GM12878 (cell line): ENCODE measurements at regions not wholly inside any gene's neighbourhood (a gene's known extent, or its start where the extent isn't known, plus 50 kb on each side); places are given as distances from the start of the nearest gene placed in this dataset.
A peak's percentile ranks its signal among the peaks of the same experiment; 100 is the strongest.

ENCODE experiments used
- ATAC-seq: fragments of 200-7000 bp; cut with Tn5 transposase; 3 replicates; pipeline ENCODE4 v1.9.1; 2020; ENCODE audit warnings: mild to moderate bottlenecking, moderate library complexity
- BruUV-seq: library from RNA; stranded (reverse); fragments of 400-500 nt; replicated peaks from 2 replicates; lab custom pipeline; 2021; lab: Mats Ljungman, UMichigan
- CTCF ChIA-PET: fragments of 300-600 bp; sonication (Branson Sonifier 250); formaldehyde crosslinking; extraction: SDS; loops from one replicate; lab custom pipeline; 2021; ENCODE audit warnings: inconsistent platforms; lab: Yijun Ruan, JAX
- POLR2A ChIA-PET: fragments of 350-600 bp; formaldehyde crosslinking; extraction: SDS; loops from one replicate; lab custom pipeline; 2021; ENCODE audit warnings: inconsistent platforms; lab: Charles Lee
- RAD21 ChIA-PET: fragments of 300-600 bp; sonication (Branson Sonifier 250); formaldehyde crosslinking; loops from one replicate; lab custom pipeline; 2023; ENCODE audit warnings: antibody characterized with exemption; ENCODE audit not compliant: unreplicated experiment; lab: Charles Lee
- SMC1A ChIA-PET: fragments of 300-600 bp; sonication (Branson Sonifier 250); formaldehyde crosslinking; loops from one replicate; lab custom pipeline; 2023; ENCODE audit not compliant: unreplicated experiment, uncharacterized antibody; lab: Charles Lee
- DNase-seq: peaks from one replicate; pipeline ENCODE4 v3.0.0-alpha.2; 2011; ENCODE audit warnings: low read depth, low spot score
- FAIRE-seq: peaks from 3 replicates; lab custom pipeline; 2011; peaks lifted over from hg19 to GRCh38; lab: Jason Lieb, UNC
- H2AFZ ChIP-seq: 2 replicates; pipeline ENCODE4 v1.6.0; 2011; ENCODE audit warnings: low read depth, low read length, control low read depth; ENCODE audit not compliant: control insufficient read depth
- H3K27ac ChIP-seq: 2 replicates; pipeline ENCODE4 v1.5.1; 2011; ENCODE audit warnings: control low read depth; ENCODE audit not compliant: control insufficient read depth, insufficient read depth
- H3K27me3 ChIP-seq, 2 experiments: replicated peaks in 1 of 2; 2 replicates each; pipeline versions ENCODE4 v1.6.0 to v1.6.1; 2011; ENCODE audit warnings: low read length in 1 of 2; ENCODE audit not compliant: control insufficient read depth in 2 of 2, insufficient read depth in 2 of 2
- H3K36me3 ChIP-seq, 2 experiments: 2 replicates each; pipeline ENCODE4 v1.5.1; 2011; ENCODE audit warnings: low read length in 1 of 2; ENCODE audit not compliant: control insufficient read depth in 2 of 2, insufficient read depth in 2 of 2
- H3K4me1 ChIP-seq: 2 replicates; pipeline ENCODE4 v1.6.1; 2011; ENCODE audit warnings: mild to moderate bottlenecking, low read length, moderate library complexity, mixed read lengths; ENCODE audit not compliant: control insufficient read depth, insufficient read depth
- H3K4me2 ChIP-seq: 2 replicates; pipeline ENCODE4 v1.6.0; 2011; ENCODE audit warnings: control low read depth; ENCODE audit not compliant: control insufficient read depth, insufficient read depth
- H3K4me3 ChIP-seq: fragments of 200-600 bp; sonication (generic); 2 replicates; pipeline ENCODE4 v1.5.1; 2016
- H3K79me2 ChIP-seq: 2 replicates; pipeline ENCODE4 v1.6.0; 2011; ENCODE audit warnings: low read length; ENCODE audit not compliant: control insufficient read depth, insufficient read depth
- H3K9ac ChIP-seq: 2 replicates; pipeline ENCODE4 v1.8.0; 2011; ENCODE audit warnings: low read length, control low read depth, mixed read lengths; ENCODE audit not compliant: control insufficient read depth, insufficient read depth
- H3K9me3 ChIP-seq: replicated peaks from 3 replicates; pipeline ENCODE4 v1.5.1; 2011; ENCODE audit warnings: mild to moderate bottlenecking, low read length; ENCODE audit not compliant: control insufficient read depth, insufficient read depth
- H4K20me1 ChIP-seq: 2 replicates; pipeline ENCODE4 v1.6.0; 2011; ENCODE audit not compliant: control insufficient read depth, insufficient read depth
- ATF3 ChIP-seq: IDR thresholded peaks from 2 replicates; pipeline ENCODE4 v1.6.1; 2011; ENCODE audit warnings: low read depth, mild to moderate bottlenecking, low read length, moderate library complexity, borderline replicate concordance; ENCODE audit errors: extremely low read depth
- BCL11A ChIP-seq: IDR thresholded peaks from 2 replicates; pipeline ENCODE4 v1.6.1; 2011; ENCODE audit warnings: low read depth, low read length
- BHLHE40 ChIP-seq, 2 experiments: fragments of 450-650 bp in 1 of 2; IDR thresholded peaks; 2 replicates each; pipeline ENCODE4 v1.6.1; 2011 to 2017; ENCODE audit warnings: low read depth in 2 of 2, borderline replicate concordance in 1 of 2, improper control_type of control experiment in 1 of 2, low read length in 1 of 2, mild to moderate bottlenecking in 1 of 2
- IKZF2 ChIP-seq, 2 experiments: fragments of 450-650 bp; IDR thresholded peaks; 2 replicates each; pipeline ENCODE4 v1.6.1; 2017; ENCODE audit warnings: mild to moderate bottlenecking in 2 of 2, moderate library complexity in 2 of 2
- MEF2B ChIP-seq: fragments of 450-650 bp; IDR thresholded peaks from 2 replicates; pipeline ENCODE4 v1.6.1; 2018; ENCODE audit warnings: mild to moderate bottlenecking, moderate library complexity; ENCODE audit not compliant: partially characterized antibody, poor library complexity, severe bottlenecking
- MLLT1 ChIP-seq: fragments of 450-650 bp; IDR thresholded peaks from 2 replicates; pipeline ENCODE4 v1.6.1; 2016; ENCODE audit warnings: mild to moderate bottlenecking
- MTA2 ChIP-seq: fragments of 450-650 bp; IDR thresholded peaks from 2 replicates; pipeline ENCODE4 v1.6.1; 2016; ENCODE audit warnings: low read depth, mild to moderate bottlenecking, moderate library complexity
- MXI1 ChIP-seq: fragments of 150-350 bp; IDR thresholded peaks from 2 replicates; pipeline ENCODE4 v1.6.1; 2011; ENCODE audit warnings: low read depth, mild to moderate bottlenecking, inconsistent platforms, low read length, improper control_type of control experiment
- NR2F1 ChIP-seq: fragments of 450-650 bp; conservative IDR thresholded peaks from 2 replicates; pipeline ENCODE4 v1.6.1; 2017; ENCODE audit warnings: mild to moderate bottlenecking
- RELA ChIP-seq: fragments of 450-650 bp; IDR thresholded peaks from 2 replicates; pipeline ENCODE4 v1.8.0; 2014; ENCODE audit warnings: borderline replicate concordance; ENCODE audit not compliant: partially characterized antibody
- SP1 ChIP-seq: IDR thresholded peaks from one replicate; pipeline ENCODE4 v1.6.1; 2011; ENCODE audit warnings: low read depth, low read length
- SPI1 ChIP-seq: IDR thresholded peaks from 2 replicates; pipeline ENCODE4 v1.6.1; 2011; ENCODE audit warnings: low read depth, mild to moderate bottlenecking, low read length, moderate library complexity, borderline replicate concordance; ENCODE audit not compliant: insufficient read depth
- SREBF1 ChIP-seq: IDR thresholded peaks from 2 replicates; pipeline ENCODE4 v1.6.1; 2012; ENCODE audit warnings: mild to moderate bottlenecking, low read length
- ZNF274 ChIP-seq: IDR thresholded peaks from one replicate; pipeline ENCODE4 v1.8.0; 2011; ENCODE audit not compliant: insufficient read length, insufficient read depth
- ZNF687 ChIP-seq: fragments of 450-650 bp; IDR thresholded peaks from 2 replicates; pipeline ENCODE4 v1.6.1; 2017; ENCODE audit warnings: mild to moderate bottlenecking, moderate library complexity
- whole genome bisulfite sequencing: methylation state at CpG from one replicate; pipeline ENCODE4 v1.1.6; 2016; ENCODE audit warnings: low lambda C conversion rate; ENCODE audit not compliant: insufficient replicate concordance, insufficient coverage; ENCODE audit errors: missing lambda C conversion rate; 5-methylcytosine and 5-hydroxymethylcytosine counted together
- in situ Hi-C: fragments of 300-500 bp; cut with MboI; formaldehyde crosslinking; loops from 9 replicates; pipeline ENCODE4 v1.14.3; 2018; ENCODE audit warnings: mixed read lengths
- intact Hi-C: fragments of 100-400 bp; cut with micrococcal nuclease; formaldehyde crosslinking; loops from one replicate; pipeline ENCODE4 v1.14.2; 2022; ENCODE audit not compliant: unreplicated experiment

GRCh38 chr15:95929232-95929846 is 401.2 kb upstream of the NR2F2 start:
- Histone ChIP-seq H3K27me3 (no peaks in the 10 kb centered on the region), H2AFZ (peak overlapping the region; percentile 18), H3K79me2 (no peaks in the 10 kb centered on the region), H4K20me1 (no peaks in the 10 kb centered on the region), H3K4me1 (no peaks in the 10 kb centered on the region), H3K9ac (no peak overlapping the region), H3K9me3 (no peaks in the 10 kb centered on the region; the same call in 2 of the 3 replicates), H3K27ac (no peak overlapping the region), H3K4me3 (no peak overlapping the region), H3K4me2 (no peak overlapping the region), H3K36me3 (no peaks in the 10 kb centered on the region)
- ChIA-PET RAD21 (interaction anchor here (0.7 to 2.2 kb wide), 14 partner anchors 25 to 669 kb away, joined by 3 to 15 read pairs (median 4); no protein-coding TSS in a partner anchor), POLR2A (interaction anchor here (0.7 to 1.3 kb wide), 4 partner anchors 44 to 398 kb away, joined by 3 to 4 read pairs (median 4); no protein-coding TSS in a partner anchor), CTCF (interaction anchor here (0.9 to 2.9 kb wide), 5 partner anchors 40 to 669 kb away, joined by 3 to 9 read pairs (median 3); no protein-coding TSS in a partner anchor), SMC1A (interaction anchor here (0.6 to 2.4 kb wide), 27 partner anchors 10 to 642 kb away, joined by 3 to 11 read pairs (median 4); no protein-coding TSS in a partner anchor)
- FAIRE-seq: peak; percentile 92
- DNase-seq: peak; percentile 48
- ATAC-seq: peak; percentile 98
- in situ Hi-C loops (no loop called here), intact Hi-C loops (loop anchor here (1.0 to 2.0 kb wide), 2 partner anchors 65 to 113 kb away; no protein-coding TSS in a partner anchor)
- BruUV-seq: no TSS peak
- 35% methylated on average over 7 of the region's 7 CpGs for WGBS
- peak; percentile 83 for TF ChIP-seq MXI1
- TF ChIP-seq RELA: no peak
- TF ChIP-seq BHLHE40 (IDR thresholded peaks at IDR 0.05; ENCODE audit: borderline replicate concordance in 1 of 2, low read depth in 2 of 2, low read length in 1 of 2): peak; percentile 81 to 84
- TF ChIP-seq SPI1: peak; percentile 61; the same call in 1 of the 2 replicates
- TF ChIP-seq MTA2: peak; percentile 90
- 0 out of 2 replicates have a peak, but pooled peaks have one; percentile 9 for TF ChIP-seq ATF3
- TF ChIP-seq BCL11A: 0 out of 2 replicates have a peak, but pooled peaks have one; percentile 39
- no peak for TF ChIP-seq SREBF1
- peak; percentile 44 for TF ChIP-seq SP1
- TF ChIP-seq MEF2B: peak; percentile 66
- no peak for TF ChIP-seq ZNF274
- peak; percentile 76 for TF ChIP-seq MLLT1
- TF ChIP-seq NR2F1: peak; percentile 35; the same call in 1 of the 2 replicates
- TF ChIP-seq ZNF687: peak; percentile 99
- TF ChIP-seq IKZF2 (IDR thresholded peaks at IDR 0.05): peak; percentile 81 to 82; a peak in 2 of 4 replicates
